GM19324 (cell line): ENCODE measurements at regions not wholly inside any gene's neighbourhood (a gene's known extent, or its start where the extent isn't known, plus 50 kb on each side); places are given as distances from the start of the nearest gene placed in this dataset.
"Not testable (repeated sequence)": the region's sequence is repeated elsewhere in the genome, so short reads cannot be mapped to it uniquely, and the experiment has no call there.

Experiments
- ATAC-seq: cut with Tn5 transposase; IDR thresholded peaks from one replicate; pipeline ENCODE4 v1.9.1; 2021; ENCODE audit warnings: mild to moderate bottlenecking, moderate library complexity; ENCODE audit not compliant: unreplicated experiment, low FRiP score

DNA sequence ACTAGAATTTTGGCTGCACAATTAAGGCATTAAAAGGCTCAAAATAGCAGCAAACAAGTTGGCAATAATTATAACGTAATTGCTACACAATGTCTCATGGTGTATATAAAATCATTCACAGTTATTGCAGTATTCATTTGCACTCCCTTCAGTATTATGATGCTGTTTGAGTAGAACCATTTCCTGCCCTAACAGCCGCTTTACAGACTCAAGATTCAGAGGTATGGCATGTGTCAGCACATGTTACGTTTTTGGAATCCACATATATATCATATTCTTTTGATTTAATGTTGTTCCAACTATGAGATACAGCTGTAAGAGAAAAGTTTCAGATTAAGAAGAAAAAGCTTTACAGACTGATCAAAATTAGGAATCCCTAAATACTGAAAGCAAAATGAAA is 56.3 kb upstream of the NCKAP5 start:
- ATAC-seq: no peak

DNA sequence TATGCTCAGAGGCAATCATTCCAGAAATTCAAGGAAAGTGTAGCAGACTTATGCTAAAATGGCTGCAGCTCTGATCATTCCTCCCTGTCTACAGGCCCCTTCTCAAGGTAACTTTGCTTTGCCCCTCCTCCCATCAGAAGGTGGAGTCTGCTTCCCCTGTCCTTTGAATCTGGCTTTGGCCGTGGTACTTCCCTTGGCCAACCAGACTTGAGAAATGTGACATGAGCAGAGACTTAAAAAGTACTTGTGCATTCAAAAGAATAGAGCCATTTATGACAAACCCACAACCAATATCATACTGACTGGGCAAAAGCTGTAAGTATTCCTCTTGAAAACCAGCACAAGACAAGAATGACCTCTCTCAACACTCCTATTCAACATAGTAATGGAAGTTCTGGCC is 59.5 kb upstream of the NCKAP5 start:
- ATAC-seq: no peak

DNA sequence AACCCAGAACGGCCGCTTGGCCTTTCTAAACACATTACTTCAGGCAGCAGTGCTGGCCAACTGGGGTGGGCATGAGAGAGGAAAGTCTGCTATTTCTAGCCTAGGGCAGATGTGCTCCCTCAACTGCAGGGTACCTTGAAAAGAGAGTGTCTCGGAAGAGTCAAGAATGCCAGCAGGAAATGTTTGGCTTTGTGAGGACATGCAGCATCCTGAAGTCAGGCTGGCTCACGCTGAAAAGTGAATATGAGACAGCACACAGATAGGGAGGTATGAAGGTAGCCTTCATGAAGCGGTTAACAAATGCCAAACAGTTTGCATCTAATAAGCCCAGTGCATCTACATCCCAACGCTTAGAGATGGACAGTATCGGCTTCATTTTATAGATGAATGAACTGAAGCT is 65.0 kb upstream of the NCKAP5 start:
- ATAC-seq: no peak

DNA sequence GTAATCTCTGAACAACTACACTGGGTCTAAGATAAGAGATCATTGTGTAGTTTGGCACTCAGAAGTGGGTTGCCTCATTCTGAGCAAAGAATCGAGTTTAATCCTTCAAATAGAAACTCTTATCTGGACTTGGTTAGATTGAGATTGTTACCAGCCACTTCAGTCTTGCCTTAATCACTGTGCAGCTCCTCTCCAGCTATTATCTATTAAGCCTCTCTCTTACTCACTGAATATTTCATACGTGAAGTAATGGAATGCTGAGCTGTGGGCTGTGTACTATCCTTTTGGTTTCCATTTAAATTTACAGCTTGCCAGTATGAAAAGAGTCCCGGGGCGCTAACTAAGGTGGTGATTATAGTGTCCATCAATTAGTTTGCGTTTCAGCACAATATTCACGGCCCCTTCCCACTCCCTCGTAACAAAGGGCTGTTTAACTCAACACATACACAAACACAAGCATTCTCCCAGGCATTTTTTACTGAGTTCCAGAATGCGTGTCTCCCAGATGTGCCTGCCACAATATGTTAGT is 65.7 kb upstream of the NCKAP5 start:
- no peak for ATAC-seq

- no peak for ATAC-seq
Observed at GRCh38 chr2:133635131-133635530, 66.9 kb upstream of the NCKAP5 start.

- no peak for ATAC-seq
Observed at GRCh38 chr2:133636287-133636686, 68.0 kb upstream of the NCKAP5 start.

- no peak for ATAC-seq
Observed at GRCh38 chr2:133640103-133640502, 71.8 kb upstream of the NCKAP5 start.

- no peak for ATAC-seq
Observed at GRCh38 chr2:133641497-133641896, 73.2 kb upstream of the NCKAP5 start.

- no peak for ATAC-seq
Observed at GRCh38 chr2:133641942-133642725, 73.9 kb upstream of the NCKAP5 start.

- no peak for ATAC-seq
Observed at GRCh38 chr2:133642791-133643191, 74.5 kb upstream of the NCKAP5 start.

- ATAC-seq: no peak
Observed at GRCh38 chr2:133643863-133644262, 75.6 kb upstream of the NCKAP5 start.

DNA sequence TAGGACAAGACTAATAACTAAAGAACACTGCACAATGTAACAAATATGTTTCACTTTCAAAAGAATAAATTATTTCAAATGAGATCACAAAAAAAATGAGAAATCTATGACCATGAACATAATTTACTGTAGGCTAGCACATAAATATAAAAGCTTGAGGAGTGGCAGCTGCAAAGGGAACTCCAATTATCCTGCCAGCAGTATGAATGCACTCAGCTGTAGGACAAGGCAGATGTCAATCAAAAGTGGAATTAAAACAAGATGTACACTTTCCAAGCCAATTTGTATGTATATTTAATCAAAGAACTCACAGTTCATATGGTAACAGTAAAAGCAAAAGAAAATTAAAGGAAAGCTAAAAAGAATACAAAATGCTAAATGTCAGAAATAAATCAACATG is 76.6 kb upstream of the NCKAP5 start:
- ATAC-seq: no peak

- ATAC-seq: not testable (repeated sequence)
Observed at GRCh38 chr2:133647386-133647785, 79.1 kb upstream of the NCKAP5 start.

DNA sequence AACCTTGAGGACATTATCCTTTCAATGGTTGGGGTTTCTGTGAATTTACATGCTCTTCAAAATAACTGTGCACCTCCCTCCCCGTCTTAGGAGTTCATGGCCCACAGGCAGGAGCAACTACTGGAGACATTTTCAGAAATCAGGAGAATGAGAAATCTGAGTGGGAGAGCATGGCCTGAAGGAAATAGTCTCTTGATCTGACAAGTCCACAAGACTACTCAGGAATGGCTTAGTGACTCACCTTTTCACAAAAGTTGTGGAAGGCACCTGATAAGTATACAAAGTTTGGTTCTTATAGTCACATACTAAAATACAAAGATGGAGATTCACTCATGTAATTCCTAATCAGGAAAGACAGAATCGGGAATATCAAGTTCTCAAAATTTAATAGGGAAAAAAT is 83.6 kb upstream of the NCKAP5 start:
- ATAC-seq: no peak

DNA sequence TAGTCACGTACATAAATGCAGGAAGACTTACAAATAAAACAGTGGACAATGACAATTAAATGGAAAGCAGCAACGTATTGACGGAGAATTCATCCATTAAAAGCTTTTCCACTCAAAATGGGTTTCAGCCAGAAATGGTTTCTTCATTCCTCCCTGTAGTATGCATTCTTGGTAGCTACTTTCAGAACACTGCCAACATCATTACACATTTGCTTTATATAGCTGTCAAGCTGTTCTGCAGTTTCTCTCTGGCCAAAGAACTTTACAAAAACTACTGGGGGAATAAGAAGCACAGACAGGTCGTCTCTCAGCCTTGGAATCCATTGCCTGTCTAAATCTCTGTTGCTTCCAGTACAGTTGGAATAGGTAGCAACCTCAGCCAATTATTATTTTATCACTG is 84.1 kb upstream of the NCKAP5 start:
- ATAC-seq: no peak

DNA sequence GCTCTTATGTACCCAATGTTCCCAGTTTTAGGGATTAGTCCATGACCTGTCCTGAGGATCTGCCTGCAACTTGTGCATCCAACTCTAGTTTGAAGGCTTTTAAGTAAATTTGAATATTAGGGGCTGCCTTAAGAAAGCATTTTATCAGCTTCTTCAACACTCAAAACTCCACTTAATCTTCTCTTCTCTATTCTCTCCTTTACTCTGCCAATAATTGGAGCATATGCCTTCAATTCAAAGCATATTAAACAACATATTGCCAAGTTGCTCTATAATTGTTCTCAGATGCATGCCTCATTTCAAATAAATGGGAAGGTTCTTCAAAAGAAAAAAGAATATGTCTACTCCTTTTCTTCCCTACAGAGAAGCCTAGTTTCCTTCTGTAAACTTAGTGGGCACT is 84.8 kb upstream of the NCKAP5 start:
- ATAC-seq: no peak

DNA sequence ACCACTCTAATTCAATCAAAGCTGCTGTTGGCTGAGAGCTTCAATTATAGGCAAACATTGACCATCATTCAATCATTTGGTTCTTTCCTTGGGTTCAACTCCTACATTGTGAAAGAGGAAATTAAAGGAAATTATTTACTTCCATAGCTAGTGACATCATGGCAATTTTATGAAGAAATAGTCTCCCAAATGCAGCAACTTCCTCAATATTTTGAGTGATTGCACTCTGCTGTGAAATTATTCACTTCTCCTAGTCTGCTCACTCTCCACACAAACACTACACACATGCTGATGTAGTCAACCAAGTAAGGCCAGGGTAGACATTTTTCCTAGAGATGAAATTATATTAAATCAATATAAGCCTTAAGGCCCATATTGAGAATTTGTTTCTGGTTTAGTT is 86.7 kb upstream of the NCKAP5 start:
- no peak for ATAC-seq

GRCh38 chr2:133655610-133656009 is 87.3 kb upstream of the NCKAP5 start:
- no peak for ATAC-seq

GRCh38 chr2:133657591-133657990 is 89.3 kb upstream of the NCKAP5 start:
- no peak for ATAC-seq

DNA sequence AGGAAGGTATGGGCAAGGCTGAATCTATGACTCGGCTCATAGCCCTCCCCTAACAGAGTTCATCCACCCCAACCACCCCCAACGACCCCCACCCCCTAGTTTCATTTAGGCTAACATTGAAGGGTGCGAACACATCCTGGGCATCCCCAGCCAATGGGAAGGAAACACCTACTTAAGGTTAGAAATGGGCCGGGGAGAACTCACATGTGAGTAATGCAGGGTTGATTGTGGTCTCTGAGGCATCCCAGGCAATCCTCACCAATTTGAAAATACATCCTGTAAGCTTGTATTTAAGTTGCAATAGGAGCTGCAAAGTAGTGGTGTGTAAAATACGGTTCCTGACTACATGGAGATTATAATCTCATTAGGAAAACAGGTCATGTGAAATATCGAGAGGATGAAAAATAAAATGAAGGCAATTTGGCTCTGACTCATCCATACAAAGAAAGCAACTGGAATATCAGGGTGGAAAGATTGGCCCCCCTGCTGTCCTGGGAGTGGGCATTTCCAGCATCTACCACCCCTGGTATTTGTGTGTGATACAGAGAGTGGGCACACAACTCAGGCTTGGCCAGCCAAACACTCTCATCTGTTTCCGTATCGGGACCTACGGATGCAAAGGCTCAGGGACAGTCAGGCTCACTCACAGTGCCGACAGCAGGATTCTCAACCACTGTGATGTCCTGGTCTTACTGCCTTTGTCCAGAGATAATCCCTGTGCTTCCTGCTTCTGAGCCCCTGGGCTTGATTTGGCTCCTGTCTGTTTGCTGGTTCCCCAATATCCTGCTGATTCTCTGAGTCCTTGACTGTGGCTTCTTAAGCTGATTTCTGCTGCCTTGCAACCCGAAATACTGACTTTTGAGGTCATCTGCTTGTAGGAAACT is 90.0 kb upstream of the NCKAP5 start:
- ATAC-seq: no peak

GRCh38 chr2:133660510-133660909 is 92.2 kb upstream of the NCKAP5 start:
- no peak for ATAC-seq

DNA sequence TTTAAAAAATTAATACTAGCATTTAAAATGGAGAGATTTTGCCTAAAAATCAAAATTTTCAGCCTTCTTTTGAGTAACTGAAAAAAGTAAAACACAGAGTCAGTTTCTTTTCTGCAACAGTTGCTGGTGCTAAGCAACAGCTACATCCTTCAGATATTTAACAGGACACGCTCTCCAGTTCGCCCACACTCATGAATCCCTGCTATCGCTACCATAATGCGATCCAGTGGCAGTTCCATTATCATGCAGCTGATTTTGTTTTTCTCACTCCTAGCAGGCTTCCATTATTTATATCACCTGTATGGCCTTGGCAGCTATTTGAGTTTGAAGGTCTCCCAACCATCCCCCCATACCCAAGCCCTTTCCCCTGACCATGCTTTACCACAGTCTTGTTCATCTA is 93.1 kb upstream of the NCKAP5 start:
- ATAC-seq: no peak
